Calu3 (cell line): ENCODE measurements at regions not wholly inside any gene's neighbourhood (a gene's known extent, or its start where the extent isn't known, plus 50 kb on each side); places are given as distances from the start of the nearest gene placed in this dataset.

Source experiments
- BruUV-seq: library from RNA; stranded (reverse); fragments of 400-500 nt; replicated peaks from 2 replicates; lab custom pipeline; 2021; lab: Mats Ljungman, UMichigan
- CTCF ChIA-PET: fragments of 300-600 bp; sonication (Branson Sonifier 250); formaldehyde crosslinking; loops from one replicate; lab custom pipeline; 2022; ENCODE audit warnings: antibody characterized with exemption; lab: Charles Lee
- DNase-seq: peaks from one replicate; pipeline ENCODE4 v3.0.0; 2022
- H3K27ac Mint-ChIP-seq: one replicate; pipeline ENCODE4 v1.8.0; 2022; ENCODE audit warnings: mixed read lengths; ENCODE audit not compliant: unreplicated experiment
- H3K27me3 Mint-ChIP-seq: one replicate; pipeline ENCODE4 v1.8.0; 2022; ENCODE audit warnings: mixed read lengths; ENCODE audit not compliant: unreplicated experiment
- H3K36me3 Mint-ChIP-seq: one replicate; pipeline ENCODE4 v1.8.0; 2022; ENCODE audit warnings: mild to moderate bottlenecking, moderate library complexity, mixed read lengths; ENCODE audit not compliant: insufficient read depth, unreplicated experiment
- H3K4me1 Mint-ChIP-seq: one replicate; pipeline ENCODE4 v1.8.0; 2022; ENCODE audit warnings: mild to moderate bottlenecking, low read depth, mixed read lengths; ENCODE audit not compliant: unreplicated experiment
- H3K4me3 Mint-ChIP-seq: one replicate; pipeline ENCODE4 v1.8.0; 2022; ENCODE audit warnings: mild to moderate bottlenecking, low read depth, moderate library complexity, mixed read lengths; ENCODE audit not compliant: unreplicated experiment
- H3K9me3 Mint-ChIP-seq: one replicate; pipeline ENCODE4 v1.8.0; 2022; ENCODE audit warnings: low read depth, mixed read lengths; ENCODE audit not compliant: unreplicated experiment
- intact Hi-C: fragments of 100-400 bp; cut with micrococcal nuclease; formaldehyde crosslinking; loops from one replicate; pipeline ENCODE4 v1.10.0; 2022; ENCODE audit not compliant: unreplicated experiment
- TF ChIP-seq, protein P1 (sequence below): fragments of 200-600 bp; IDR thresholded peaks from one replicate; pipeline ENCODE4 v1.8.0; 2022; ENCODE audit warnings: antibody characterized with exemption; ENCODE audit not compliant: unreplicated experiment

GRCh38 chr4:95627709-95628108 is 78.9 kb upstream of the UNC5C start:
- Mint-ChIP-seq H3K4me3 (no peak overlapping the region), H3K36me3 (no peaks in the 10 kb centered on the region), H3K27ac (no peak overlapping the region), H3K27me3 (no peaks in the 10 kb centered on the region), H3K4me1 (no peaks in the 10 kb centered on the region), H3K9me3 (peaks cover 2% of the 10 kb centered on the region)
- TF ChIP-seq, protein P1, sequence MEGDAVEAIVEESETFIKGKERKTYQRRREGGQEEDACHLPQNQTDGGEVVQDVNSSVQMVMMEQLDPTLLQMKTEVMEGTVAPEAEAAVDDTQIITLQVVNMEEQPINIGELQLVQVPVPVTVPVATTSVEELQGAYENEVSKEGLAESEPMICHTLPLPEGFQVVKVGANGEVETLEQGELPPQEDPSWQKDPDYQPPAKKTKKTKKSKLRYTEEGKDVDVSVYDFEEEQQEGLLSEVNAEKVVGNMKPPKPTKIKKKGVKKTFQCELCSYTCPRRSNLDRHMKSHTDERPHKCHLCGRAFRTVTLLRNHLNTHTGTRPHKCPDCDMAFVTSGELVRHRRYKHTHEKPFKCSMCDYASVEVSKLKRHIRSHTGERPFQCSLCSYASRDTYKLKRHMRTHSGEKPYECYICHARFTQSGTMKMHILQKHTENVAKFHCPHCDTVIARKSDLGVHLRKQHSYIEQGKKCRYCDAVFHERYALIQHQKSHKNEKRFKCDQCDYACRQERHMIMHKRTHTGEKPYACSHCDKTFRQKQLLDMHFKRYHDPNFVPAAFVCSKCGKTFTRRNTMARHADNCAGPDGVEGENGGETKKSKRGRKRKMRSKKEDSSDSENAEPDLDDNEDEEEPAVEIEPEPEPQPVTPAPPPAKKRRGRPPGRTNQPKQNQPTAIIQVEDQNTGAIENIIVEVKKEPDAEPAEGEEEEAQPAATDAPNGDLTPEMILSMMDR = no peak
- CTCF ChIA-PET = no interaction called here
- no peak for DNase-seq
- intact Hi-C loops = no loop called here
- BruUV-seq = no TSS peak

DNA sequence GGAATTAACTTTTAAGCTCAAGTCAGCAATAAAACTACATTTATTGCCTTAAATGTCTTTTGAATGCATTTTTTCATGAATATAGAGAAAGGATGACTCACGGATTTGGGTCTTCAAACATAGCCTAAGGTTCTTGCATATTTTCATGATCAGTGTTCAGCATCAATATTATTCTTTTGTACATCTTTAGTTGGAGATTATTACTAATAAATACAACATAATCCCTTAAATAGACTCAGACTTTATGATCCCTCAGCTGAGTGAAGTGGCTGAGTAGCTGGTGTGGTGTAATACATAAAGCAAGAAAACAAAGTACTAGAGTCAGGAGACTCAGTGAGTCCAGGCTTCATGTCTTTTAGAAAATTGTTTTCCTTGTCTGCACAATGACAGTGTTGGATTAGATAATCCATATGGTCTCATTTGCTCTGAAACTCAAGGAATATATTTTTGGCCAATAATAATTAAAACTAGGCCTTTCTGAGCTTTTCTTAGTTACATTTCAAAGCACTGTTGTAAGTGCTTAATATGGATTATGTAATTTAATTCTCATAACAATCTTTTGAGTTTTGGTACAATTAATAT is 78.3 kb upstream of the UNC5C start:
- Mint-ChIP-seq H3K9me3 (peaks cover 2% of the 10 kb centered on the region), H3K36me3 (no peaks in the 10 kb centered on the region), H3K27ac (no peak overlapping the region), H3K27me3 (no peaks in the 10 kb centered on the region), H3K4me1 (no peaks in the 10 kb centered on the region), H3K4me3 (no peak overlapping the region)
- no peak for DNase-seq
- no TSS peak for BruUV-seq
- intact Hi-C loops = no loop called here
- CTCF ChIA-PET = interaction anchor here (0.6 kb wide), 1 partner anchor 14 kb away, joined by 4 read pairs; no protein-coding TSS in a partner anchor
- TF ChIP-seq, protein P1 = no peak

- H3K9me3 Mint-ChIP-seq = peaks cover 2% of the 10 kb centered on the region
- BruUV-seq = no TSS peak
- CTCF ChIA-PET = no interaction called here
- no peaks in the 10 kb centered on the region for H3K4me1 Mint-ChIP-seq
- no peaks in the 10 kb centered on the region for H3K27me3 Mint-ChIP-seq
- TF ChIP-seq, protein P1 = no peak
- H3K36me3 Mint-ChIP-seq = no peaks in the 10 kb centered on the region
- intact Hi-C loops = no loop called here
- no peak overlapping the region for H3K4me3 Mint-ChIP-seq
- no peak overlapping the region for H3K27ac Mint-ChIP-seq
- DNase-seq = no peak
Observed at GRCh38 chr4:95625020-95625419, 76.2 kb upstream of the UNC5C start.

DNA sequence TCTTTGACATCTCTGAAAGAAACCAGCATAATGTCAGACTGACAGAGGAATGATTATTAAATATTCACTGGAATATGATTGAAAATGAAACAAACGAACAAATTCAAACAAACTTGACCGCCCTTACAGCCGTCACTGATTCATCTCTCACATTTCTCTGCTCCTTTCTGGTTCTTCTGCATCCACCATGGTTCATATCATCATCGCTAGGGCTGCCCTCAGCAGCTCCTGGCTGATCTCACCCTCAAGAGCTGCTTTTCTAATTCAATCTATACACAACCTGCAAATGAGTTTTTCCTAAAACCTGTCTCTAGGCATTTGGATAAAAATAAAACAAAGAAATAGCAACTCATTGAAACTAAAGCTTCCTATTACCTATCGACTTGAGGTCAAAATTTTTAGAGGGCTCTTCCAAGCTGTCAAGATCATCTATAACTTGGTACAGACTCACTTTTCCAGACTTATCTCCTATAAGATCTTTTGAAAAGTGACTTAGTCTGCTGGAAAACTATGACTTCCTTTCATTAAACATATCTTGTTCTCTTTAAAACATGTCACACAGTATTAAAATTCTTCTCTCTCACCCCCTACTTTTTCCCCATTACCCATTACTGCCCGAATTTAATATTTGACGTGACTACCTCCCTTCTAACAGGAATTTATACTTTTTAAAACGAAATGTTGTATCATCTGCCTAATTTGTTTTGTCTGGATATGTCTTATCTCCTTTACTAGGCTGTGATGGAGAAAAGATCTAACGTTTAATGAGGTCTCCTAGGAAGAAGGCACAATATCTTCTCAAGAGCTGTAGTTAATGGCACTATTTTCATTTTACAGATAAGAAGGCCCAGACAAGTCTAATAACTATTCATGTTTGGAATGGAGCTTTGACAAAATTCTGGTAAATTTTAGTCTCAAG is 71.0 kb upstream of the UNC5C start:
- BruUV-seq = no TSS peak
- TF ChIP-seq, protein P1 = no peak
- Mint-ChIP-seq H3K36me3 (no peaks in the 10 kb centered on the region), H3K27me3 (no peaks in the 10 kb centered on the region), H3K4me1 (no peaks in the 10 kb centered on the region), H3K9me3 (no peaks in the 10 kb centered on the region), H3K4me3 (no peak overlapping the region), H3K27ac (no peak overlapping the region)
- intact Hi-C loops = no loop called here
- CTCF ChIA-PET = no interaction called here
- DNase-seq = no peak
